OCI-LY7 (cell line): ENCODE measurements at regions not wholly inside any gene's neighbourhood (a gene's known extent, or its start where the extent isn't known, plus 50 kb on each side); places are given as distances from the start of the nearest gene placed in this dataset.

Source experiments
- EZH2phosphoT487 ChIP-seq: fragments of 200-600 bp; sonication (generic); IDR thresholded peaks from 2 replicates; pipeline ENCODE4 v1.6.1; 2018; ENCODE audit warnings: low read depth, borderline replicate concordance, mild to moderate bottlenecking, mixed run types, antibody characterized with exemption, low read length, moderate library complexity, mixed read lengths
- TF ChIP-seq, protein P1 (sequence below): fragments of 200-600 bp; sonication (generic); conservative IDR thresholded peaks from 2 replicates; pipeline ENCODE4 v1.5.1; 2014; ENCODE audit warnings: mild to moderate bottlenecking, antibody characterized with exemption, low read length, moderate library complexity, mixed read lengths

DNA sequence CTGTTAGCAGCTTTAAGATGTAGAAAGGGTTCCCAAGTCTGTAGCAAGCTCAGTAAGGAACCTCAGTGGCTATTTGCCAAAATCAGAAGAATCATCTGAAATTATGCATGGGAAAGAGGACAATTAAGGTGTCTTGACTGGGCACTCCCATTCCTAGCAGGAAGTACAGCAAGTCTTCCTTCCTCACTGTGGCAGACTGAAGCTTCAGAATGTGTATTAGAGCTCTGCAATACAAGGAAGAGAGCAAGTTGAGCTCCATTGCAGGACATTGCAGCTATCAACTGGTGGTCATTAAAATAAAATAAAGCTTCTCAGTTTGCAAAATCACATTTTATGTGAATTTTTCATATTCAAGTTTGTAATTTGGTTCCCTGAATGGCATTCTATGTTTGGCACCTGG is 200.5 kb upstream of the CHAC2 start:
- no peak for TF ChIP-seq EZH2phosphoT487
- TF ChIP-seq, protein P1, sequence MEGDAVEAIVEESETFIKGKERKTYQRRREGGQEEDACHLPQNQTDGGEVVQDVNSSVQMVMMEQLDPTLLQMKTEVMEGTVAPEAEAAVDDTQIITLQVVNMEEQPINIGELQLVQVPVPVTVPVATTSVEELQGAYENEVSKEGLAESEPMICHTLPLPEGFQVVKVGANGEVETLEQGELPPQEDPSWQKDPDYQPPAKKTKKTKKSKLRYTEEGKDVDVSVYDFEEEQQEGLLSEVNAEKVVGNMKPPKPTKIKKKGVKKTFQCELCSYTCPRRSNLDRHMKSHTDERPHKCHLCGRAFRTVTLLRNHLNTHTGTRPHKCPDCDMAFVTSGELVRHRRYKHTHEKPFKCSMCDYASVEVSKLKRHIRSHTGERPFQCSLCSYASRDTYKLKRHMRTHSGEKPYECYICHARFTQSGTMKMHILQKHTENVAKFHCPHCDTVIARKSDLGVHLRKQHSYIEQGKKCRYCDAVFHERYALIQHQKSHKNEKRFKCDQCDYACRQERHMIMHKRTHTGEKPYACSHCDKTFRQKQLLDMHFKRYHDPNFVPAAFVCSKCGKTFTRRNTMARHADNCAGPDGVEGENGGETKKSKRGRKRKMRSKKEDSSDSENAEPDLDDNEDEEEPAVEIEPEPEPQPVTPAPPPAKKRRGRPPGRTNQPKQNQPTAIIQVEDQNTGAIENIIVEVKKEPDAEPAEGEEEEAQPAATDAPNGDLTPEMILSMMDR = no peak
